Central memory CD8-positive, alpha-beta T cell (primary cell): ENCODE measurements at regions not wholly inside any gene's neighbourhood (a gene's known extent, or its start where the extent isn't known, plus 50 kb on each side); places are given as distances from the start of the nearest gene placed in this dataset.
"Not testable (repeated sequence)": the region's sequence is repeated elsewhere in the genome, so short reads cannot be mapped to it uniquely, and the experiment has no call there.

Experiments used
- ATAC-seq: fragments of 150-1000 bp; cut with Tn5 transposase; replicated peaks from 2 replicates; pipeline ENCODE4 v1.10.0; 2022; ENCODE audit warnings: mild to moderate bottlenecking, moderate FRiP score, moderate number of reproducible peaks; ENCODE audit not compliant: poor library complexity, severe bottlenecking; ENCODE audit errors: extremely low read depth
- DNase-seq, 2 donors: peaks; one replicate each; pipeline ENCODE4 v3.0.0; 2021; ENCODE audit warnings: low spot score in 2 of 2
- H3K27ac Mint-ChIP-seq: one replicate; pipeline ENCODE4 v1.8.0; 2022; ENCODE audit warnings: low read depth, mild to moderate bottlenecking, moderate library complexity, mixed read lengths
- H3K27me3 Mint-ChIP-seq: one replicate; pipeline ENCODE4 v1.8.0; 2022; ENCODE audit warnings: mixed read lengths
- H3K36me3 Mint-ChIP-seq: one replicate; pipeline ENCODE4 v1.8.0; 2022; ENCODE audit warnings: mild to moderate bottlenecking, moderate library complexity, mixed read lengths; ENCODE audit not compliant: insufficient read depth
- H3K4me1 Mint-ChIP-seq: one replicate; pipeline ENCODE4 v1.8.0; 2022; ENCODE audit warnings: mixed read lengths
- H3K4me3 Mint-ChIP-seq: one replicate; pipeline ENCODE4 v1.8.0; 2022; ENCODE audit warnings: mild to moderate bottlenecking, moderate library complexity, mixed read lengths
- H3K9me3 Mint-ChIP-seq: one replicate; pipeline ENCODE4 v1.8.0; 2022; ENCODE audit warnings: mixed read lengths

- H3K27me3 Mint-ChIP-seq: no peaks in the 10 kb centered on the region
- no peaks in the 10 kb centered on the region for H3K4me1 Mint-ChIP-seq
- peaks cover 7% of the 10 kb centered on the region for H3K9me3 Mint-ChIP-seq
- H3K4me3 Mint-ChIP-seq: no peak overlapping the region
- H3K27ac Mint-ChIP-seq: no peak overlapping the region
- ATAC-seq (no peak), DNase-seq (no peak)
- no peaks in the 10 kb centered on the region for H3K36me3 Mint-ChIP-seq
Measured at GRCh38 chr2:21822505-21822904, 698.7 kb downstream of the TDRD15 start.

GRCh38 chr2:21833767-21834166 is 710.0 kb downstream of the TDRD15 start:
- H3K9me3 Mint-ChIP-seq: peaks cover 18% of the 10 kb centered on the region
- no peaks in the 10 kb centered on the region for H3K4me1 Mint-ChIP-seq
- no peaks in the 10 kb centered on the region for H3K36me3 Mint-ChIP-seq
- ATAC-seq: no peak
- no peaks in the 10 kb centered on the region for H3K27me3 Mint-ChIP-seq
- H3K4me3 Mint-ChIP-seq: no peak overlapping the region
- DNase-seq: no peak
- H3K27ac Mint-ChIP-seq: no peak overlapping the region

GRCh38 chr2:21836261-21836660 is 712.5 kb downstream of the TDRD15 start:
- Mint-ChIP-seq H3K36me3 (no peaks in the 10 kb centered on the region), H3K27ac (no peak overlapping the region), H3K4me1 (no peaks in the 10 kb centered on the region), H3K4me3 (no peak overlapping the region), H3K9me3 (peaks cover 14% of the 10 kb centered on the region), H3K27me3 (no peaks in the 10 kb centered on the region)
- DNase-seq (no peak), ATAC-seq (no peak)

GRCh38 chr2:21836719-21837118 is 713.0 kb downstream of the TDRD15 start:
- no peak for ATAC-seq
- Mint-ChIP-seq H3K4me3 (no peak overlapping the region), H3K27me3 (no peaks in the 10 kb centered on the region), H3K36me3 (no peaks in the 10 kb centered on the region), H3K4me1 (no peaks in the 10 kb centered on the region), H3K27ac (no peak overlapping the region), H3K9me3 (peaks cover 10% of the 10 kb centered on the region)
- no peak for DNase-seq

- H3K36me3 Mint-ChIP-seq: no peaks in the 10 kb centered on the region
Measured at GRCh38 chr2:21837168-21837960, 713.6 kb downstream of the TDRD15 start.

GRCh38 chr2:21841341-21841740 is 717.6 kb downstream of the TDRD15 start:
- no peaks in the 10 kb centered on the region for H3K4me1 Mint-ChIP-seq
- DNase-seq (no peak), ATAC-seq (no peak)
- H3K36me3 Mint-ChIP-seq: no peaks in the 10 kb centered on the region
- no peak overlapping the region for H3K4me3 Mint-ChIP-seq
- no peaks in the 10 kb centered on the region for H3K27me3 Mint-ChIP-seq
- no peak overlapping the region for H3K27ac Mint-ChIP-seq
- H3K9me3 Mint-ChIP-seq: peaks cover 11% of the 10 kb centered on the region

More at GRCh38 chr2:21837168-21837960, 713.6 kb downstream of the TDRD15 start:
- Mint-ChIP-seq H3K4me3 (no peak overlapping the region), H3K9me3 (peaks cover 6% of the 10 kb centered on the region), H3K4me1 (no peaks in the 10 kb centered on the region), H3K27me3 (no peaks in the 10 kb centered on the region), H3K27ac (no peak overlapping the region)
- DNase-seq (no peak), ATAC-seq (no peak)

- H3K4me1 Mint-ChIP-seq, H3K4me3 Mint-ChIP-seq, H3K27me3 Mint-ChIP-seq, ATAC-seq, DNase-seq, H3K27ac Mint-ChIP-seq, H3K36me3 Mint-ChIP-seq: not testable (repeated sequence)
- H3K9me3 Mint-ChIP-seq: peaks cover 20% of the 10 kb centered on the region
Measured at GRCh38 chr2:21850367-21850766, 726.6 kb downstream of the TDRD15 start.

- ATAC-seq (no peak), DNase-seq (no peak)
- H3K27ac Mint-ChIP-seq: no peak overlapping the region
- H3K4me1 Mint-ChIP-seq: no peaks in the 10 kb centered on the region
- H3K9me3 Mint-ChIP-seq: peaks cover 45% of the 10 kb centered on the region
- H3K27me3 Mint-ChIP-seq: no peaks in the 10 kb centered on the region
- H3K4me3 Mint-ChIP-seq: no peak overlapping the region
- no peaks in the 10 kb centered on the region for H3K36me3 Mint-ChIP-seq
Measured at GRCh38 chr2:21854938-21855337, 731.2 kb downstream of the TDRD15 start.

GRCh38 chr2:21856708-21857107 is 732.9 kb downstream of the TDRD15 start:
- Mint-ChIP-seq H3K4me3 (no peak overlapping the region), H3K9me3 (peaks cover 41% of the 10 kb centered on the region), H3K4me1 (no peaks in the 10 kb centered on the region), H3K27ac (no peak overlapping the region), H3K36me3 (no peaks in the 10 kb centered on the region), H3K27me3 (no peaks in the 10 kb centered on the region)
- DNase-seq: no peak
- ATAC-seq: no peak

- H3K36me3 Mint-ChIP-seq: peaks cover 1% of the 10 kb centered on the region
- no peaks in the 10 kb centered on the region for H3K4me1 Mint-ChIP-seq
- ATAC-seq: no peak
- H3K27me3 Mint-ChIP-seq: no peaks in the 10 kb centered on the region
- peaks cover 30% of the 10 kb centered on the region for H3K9me3 Mint-ChIP-seq
- H3K27ac Mint-ChIP-seq: no peak overlapping the region
- no peak overlapping the region for H3K4me3 Mint-ChIP-seq
- DNase-seq: no peak
Measured at GRCh38 chr2:21860907-21861306, 737.1 kb downstream of the TDRD15 start.

GRCh38 chr2:21866316-21866715 is 742.5 kb downstream of the TDRD15 start:
- ATAC-seq: no peak
- no peak for DNase-seq
- no peak overlapping the region for H3K27ac Mint-ChIP-seq
- peaks cover 5% of the 10 kb centered on the region for H3K9me3 Mint-ChIP-seq
- no peaks in the 10 kb centered on the region for H3K4me1 Mint-ChIP-seq
- peaks cover 1% of the 10 kb centered on the region for H3K36me3 Mint-ChIP-seq
- H3K27me3 Mint-ChIP-seq: no peaks in the 10 kb centered on the region
- no peak overlapping the region for H3K4me3 Mint-ChIP-seq

GRCh38 chr2:21887881-21888280 is 764.1 kb downstream of the TDRD15 start:
- Mint-ChIP-seq H3K27ac (no peak overlapping the region), H3K27me3 (no peaks in the 10 kb centered on the region), H3K9me3 (peaks cover 33% of the 10 kb centered on the region), H3K4me1 (no peaks in the 10 kb centered on the region), H3K4me3 (no peak overlapping the region), H3K36me3 (no peaks in the 10 kb centered on the region)
- no peak for DNase-seq
- ATAC-seq: no peak

- Mint-ChIP-seq H3K4me3 (no peak overlapping the region), H3K27ac (no peak overlapping the region), H3K36me3 (no peaks in the 10 kb centered on the region), H3K4me1 (no peaks in the 10 kb centered on the region), H3K9me3 (peaks cover 33% of the 10 kb centered on the region), H3K27me3 (no peaks in the 10 kb centered on the region)
- DNase-seq: no peak
- no peak for ATAC-seq
Measured at GRCh38 chr2:21890041-21890440, 766.3 kb downstream of the TDRD15 start.
